PC-9 (cell line): ENCODE measurements at regions not wholly inside any gene's neighbourhood (a gene's known extent, or its start where the extent isn't known, plus 50 kb on each side); places are given as distances from the start of the nearest gene placed in this dataset.

Source experiments
- BruUV-seq: library from RNA; stranded (reverse); fragments of 400-500 nt; replicated peaks from 2 replicates; lab custom pipeline; 2021; lab: Mats Ljungman, UMichigan
- CTCF ChIA-PET: fragments of 300-600 bp; sonication (Branson Sonifier 250); formaldehyde crosslinking; loops from one replicate; lab custom pipeline; 2022; ENCODE audit warnings: antibody characterized with exemption; lab: Charles Lee
- POLR2A ChIA-PET: fragments of 300-600 bp; sonication (Branson Sonifier 250); formaldehyde crosslinking; loops from one replicate; lab custom pipeline; 2022; ENCODE audit warnings: antibody characterized with exemption; ENCODE audit not compliant: unreplicated experiment; lab: Charles Lee
- DNase-seq, 2 experiments: peaks; one replicate each; pipeline versions ENCODE4 v3.0.0 to v3.0.0-alpha.2; 2015 to 2022; ENCODE audit warnings: mixed read lengths in 1 of 2
- H2AFZ ChIP-seq: fragments of 200-600 bp; sonication (generic); 2 replicates; pipeline ENCODE4 v1.8.1; 2017; ENCODE audit warnings: antibody characterized with exemption
- H3F3A ChIP-seq: fragments of 200-600 bp; sonication (generic); 2 replicates; pipeline ENCODE4 v1.8.1; 2017; ENCODE audit warnings: antibody characterized with exemption, mild to moderate bottlenecking, low read depth; ENCODE audit not compliant: insufficient read depth
- H3K27ac ChIP-seq: fragments of 200-600 bp; sonication (generic); 2 replicates; pipeline ENCODE4 v1.6.1; 2016; ENCODE audit warnings: mixed run types
- H3K27me3 ChIP-seq: fragments of 200-600 bp; sonication (generic); 2 replicates; pipeline ENCODE4 v1.6.1; 2016; ENCODE audit warnings: low read depth, mixed run types; ENCODE audit not compliant: insufficient read depth
- H3K36me3 ChIP-seq: fragments of 200-600 bp; sonication (generic); 2 replicates; pipeline ENCODE4 v1.6.1; 2016; ENCODE audit warnings: low read depth, mixed run types
- H3K4me1 ChIP-seq: fragments of 200-600 bp; sonication (generic); replicated peaks from 2 replicates; pipeline ENCODE4 v1.6.1; 2016; ENCODE audit warnings: mixed run types; ENCODE audit not compliant: insufficient read depth
- H3K4me2 ChIP-seq: fragments of 200-600 bp; sonication (generic); 2 replicates; pipeline ENCODE4 v1.6.1; 2017; ENCODE audit warnings: mixed run types
- H3K4me3 ChIP-seq: fragments of 200-600 bp; sonication (generic); 2 replicates; pipeline ENCODE4 v1.6.1; 2016; ENCODE audit warnings: mixed run types
- H3K79me2 ChIP-seq: fragments of 200-600 bp; sonication (generic); 2 replicates; pipeline ENCODE4 v1.6.1; 2017; ENCODE audit warnings: low read depth, mixed run types
- H3K9me2 ChIP-seq: fragments of 200-600 bp; sonication (generic); 2 replicates; pipeline ENCODE4 v1.8.1; 2017; ENCODE audit warnings: mild to moderate bottlenecking; ENCODE audit not compliant: insufficient read depth
- H3K9me3 ChIP-seq: fragments of 200-600 bp; sonication (generic); 2 replicates; pipeline ENCODE4 v1.8.1; 2016; ENCODE audit warnings: low read depth; ENCODE audit not compliant: insufficient read depth
- H4K20me1 ChIP-seq: fragments of 200-600 bp; sonication (generic); 2 replicates; pipeline ENCODE4 v1.8.1; 2017; ENCODE audit not compliant: insufficient read depth
- CTCF ChIP-seq: fragments of 200-600 bp; sonication (generic); conservative IDR thresholded peaks from 2 replicates; pipeline ENCODE4 v1.6.1; 2017; ENCODE audit warnings: mixed run types, antibody characterized with exemption, mild to moderate bottlenecking, moderate library complexity
- EZH2 ChIP-seq: fragments of 200-600 bp; sonication (generic); IDR thresholded peaks from 2 replicates; pipeline ENCODE4 v1.8.0; 2017; ENCODE audit warnings: antibody characterized with exemption, low read depth
- intact Hi-C: fragments of 100-400 bp; cut with micrococcal nuclease; formaldehyde crosslinking; loops from one replicate; pipeline ENCODE4 v1.10.0; 2022; ENCODE audit not compliant: unreplicated experiment

GRCh38 chr15:91689377-91689776 lies 164.1 kb upstream of the SLCO3A1 start:
- no peaks in the 10 kb centered on the region for H3F3A ChIP-seq
- no peak overlapping the region for H3K27ac ChIP-seq
- no peak overlapping the region for H3K4me2 ChIP-seq
- no peaks in the 10 kb centered on the region for H3K9me2 ChIP-seq
- H3K4me3 ChIP-seq, result no peak overlapping the region
- H3K36me3 ChIP-seq, result no peaks in the 10 kb centered on the region
- intact Hi-C loops, result no loop called here
- ChIA-PET CTCF (no interaction called here), POLR2A (no interaction called here)
- TF ChIP-seq EZH2, result no peak
- TF ChIP-seq CTCF, result no peak
- no TSS peak for BruUV-seq
- no peaks in the 10 kb centered on the region for H3K27me3 ChIP-seq
- no peaks in the 10 kb centered on the region for H3K9me3 ChIP-seq
- H2AFZ ChIP-seq, result no peak overlapping the region
- no peaks in the 10 kb centered on the region for H3K79me2 ChIP-seq
- no peaks in the 10 kb centered on the region for H3K4me1 ChIP-seq
- DNase-seq, result no peak
- no peaks in the 10 kb centered on the region for H4K20me1 ChIP-seq

- no peaks in the 10 kb centered on the region for H3K9me3 ChIP-seq
- no peaks in the 10 kb centered on the region for H3K36me3 ChIP-seq
- no peaks in the 10 kb centered on the region for H3K4me1 ChIP-seq
- intact Hi-C loops, result no loop called here
- H3K4me2 ChIP-seq, result no peak overlapping the region
- no peaks in the 10 kb centered on the region for H3K27me3 ChIP-seq
- H3K27ac ChIP-seq, result no peak overlapping the region
- POLR2A ChIA-PET, result no interaction called here
- H2AFZ ChIP-seq, result no peak overlapping the region
- H3K4me3 ChIP-seq, result no peak overlapping the region
- TF ChIP-seq CTCF (no peak), EZH2 (no peak)
- BruUV-seq, result no TSS peak
- no peaks in the 10 kb centered on the region for H3K79me2 ChIP-seq
- H3K9me2 ChIP-seq, result no peaks in the 10 kb centered on the region
- no peaks in the 10 kb centered on the region for H3F3A ChIP-seq
- DNase-seq, result no peak
- CTCF ChIA-PET, result interaction anchor here (0.6 kb wide), 2 partner anchors 72 to 474 kb away, joined by 3 to 5 read pairs; no protein-coding TSS in a partner anchor
- H4K20me1 ChIP-seq, result no peaks in the 10 kb centered on the region
These were observed 160.9 kb upstream of the SLCO3A1 start for GRCh38 chr15:91692596-91692995.

GRCh38 chr15:91694131-91694830 lies 159.2 kb upstream of the SLCO3A1 start:
- intact Hi-C loops, result no loop called here
- no peaks in the 10 kb centered on the region for H3K36me3 ChIP-seq
- no peaks in the 10 kb centered on the region for H3K9me2 ChIP-seq
- ChIA-PET CTCF (no interaction called here), POLR2A (no interaction called here)
- no peak overlapping the region for H3K4me3 ChIP-seq
- no peak overlapping the region for H3K4me2 ChIP-seq
- DNase-seq, result no peak
- H3K27ac ChIP-seq, result no peak overlapping the region
- BruUV-seq, result no TSS peak
- no peak overlapping the region for H2AFZ ChIP-seq
- H3K27me3 ChIP-seq, result no peaks in the 10 kb centered on the region
- TF ChIP-seq CTCF (no peak), EZH2 (no peak)
- H3F3A ChIP-seq, result no peaks in the 10 kb centered on the region
- no peaks in the 10 kb centered on the region for H4K20me1 ChIP-seq
- H3K9me3 ChIP-seq, result no peaks in the 10 kb centered on the region
- no peaks in the 10 kb centered on the region for H3K79me2 ChIP-seq
- no peaks in the 10 kb centered on the region for H3K4me1 ChIP-seq
